GM12891 (cell line): ENCODE measurements at regions not wholly inside any gene's neighbourhood (a gene's known extent, or its start where the extent isn't known, plus 50 kb on each side); places are given as distances from the start of the nearest gene placed in this dataset.

ENCODE experiments used
- PAX5 ChIP-seq: IDR thresholded peaks from 2 replicates; pipeline ENCODE4 v1.6.1; 2011; ENCODE audit warnings: low read length, moderate library complexity, mild to moderate bottlenecking; ENCODE audit not compliant: insufficient read depth, severe bottlenecking
- POLR2A ChIP-seq: IDR thresholded peaks from 2 replicates; pipeline ENCODE4 v1.6.1; 2011; ENCODE audit warnings: low read depth, low read length, control low read depth
- POLR2AphosphoS5 ChIP-seq: IDR thresholded peaks from 2 replicates; pipeline ENCODE4 v1.6.1; 2011; ENCODE audit warnings: low read depth, low read length, control low read depth
- SPI1 ChIP-seq: IDR thresholded peaks from 2 replicates; pipeline ENCODE4 v1.6.1; 2011; ENCODE audit warnings: low read depth, low read length, control low read depth

DNA sequence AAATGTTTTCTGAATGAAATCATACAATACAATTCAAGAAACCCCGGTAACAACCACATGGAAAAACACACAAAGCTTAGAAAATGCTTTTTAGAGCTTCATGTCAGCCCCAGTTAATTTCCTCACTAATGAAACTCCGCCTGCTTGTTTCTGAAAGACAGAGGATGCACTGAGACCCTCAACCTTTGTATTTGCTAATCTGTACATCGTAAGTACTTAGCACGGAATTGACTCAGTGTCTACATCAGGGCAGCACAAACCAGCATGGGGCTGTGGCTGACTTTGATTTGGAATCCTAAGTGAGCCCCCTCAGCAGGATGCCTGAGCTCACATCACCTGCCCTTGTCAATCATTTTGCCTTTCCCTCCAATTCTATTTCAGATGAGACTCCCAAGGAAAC, 499.1 kb upstream of the MPDZ start:
- TF ChIP-seq POLR2A (no peak), PAX5 (no peak), SPI1 (no peak), POLR2AphosphoS5 (no peak)
